Myocyte (in vitro differentiated cells): ENCODE measurements at regions not wholly inside any gene's neighbourhood (a gene's known extent, or its start where the extent isn't known, plus 50 kb on each side); places are given as distances from the start of the nearest gene placed in this dataset.

Source experiments
- DNase-seq: peaks from one replicate; pipeline ENCODE4 v3.0.0-alpha.2; 2012; ENCODE audit warnings: low read depth

- no peak for DNase-seq
Observed at GRCh38 chr20:10951216-10951615, 277.4 kb upstream of the JAG1 start.

GRCh38 chr20:10951904-10952303 lies 278.1 kb upstream of the JAG1 start:
- no peak for DNase-seq

- DNase-seq: no peak
Observed at GRCh38 chr20:10953437-10953836, 279.6 kb upstream of the JAG1 start.

GRCh38 chr20:10954137-10954840 lies 280.5 kb upstream of the JAG1 start:
- no peak for DNase-seq

GRCh38 chr20:10954908-10955580 lies 281.2 kb upstream of the JAG1 start:
- peak; percentile 28 for DNase-seq

GRCh38 chr20:10958279-10958678 lies 284.5 kb upstream of the JAG1 start:
- DNase-seq: no peak

GRCh38 chr20:10960416-10960815 lies 286.6 kb upstream of the JAG1 start:
- DNase-seq: no peak

- DNase-seq: peak; percentile 17
Observed at GRCh38 chr20:10961651-10962288, 288.0 kb upstream of the JAG1 start.

- no peak for DNase-seq
Observed at GRCh38 chr20:10962937-10963336, 289.1 kb upstream of the JAG1 start.

GRCh38 chr20:10963717-10964266 lies 290.0 kb upstream of the JAG1 start:
- DNase-seq: no peak

GRCh38 chr20:10965936-10966470 lies 292.2 kb upstream of the JAG1 start:
- DNase-seq: peak; percentile 26

GRCh38 chr20:10970109-10970508 lies 296.3 kb upstream of the JAG1 start:
- no peak for DNase-seq

GRCh38 chr20:10971096-10971495 lies 297.3 kb upstream of the JAG1 start:
- no peak for DNase-seq

GRCh38 chr20:10972219-10972860 lies 298.5 kb upstream of the JAG1 start:
- no peak for DNase-seq

- DNase-seq: no peak
Observed at GRCh38 chr20:10976051-10976450, 302.3 kb upstream of the JAG1 start.

- peak; percentile 16 for DNase-seq
Observed at GRCh38 chr20:10978019-10978702, 304.4 kb upstream of the JAG1 start.

GRCh38 chr20:10978713-10979112 lies 304.9 kb upstream of the JAG1 start:
- DNase-seq: peak; percentile 21

GRCh38 chr20:10982692-10983091 lies 308.9 kb upstream of the JAG1 start:
- peak; percentile 96 for DNase-seq

GRCh38 chr20:10984294-10984693 lies 310.5 kb upstream of the JAG1 start:
- DNase-seq: no peak

- DNase-seq: no peak
Observed at GRCh38 chr20:10984913-10985312, 311.1 kb upstream of the JAG1 start.

GRCh38 chr20:10985536-10985935 lies 311.7 kb upstream of the JAG1 start:
- DNase-seq: peak; percentile 59
